GM23338 (cell line): ENCODE measurements at regions not wholly inside any gene's neighbourhood (a gene's known extent, or its start where the extent isn't known, plus 50 kb on each side); places are given as distances from the start of the nearest gene placed in this dataset.

ENCODE experiments used
- EZH2 ChIP-seq: fragments of 200-600 bp; sonication (generic); IDR thresholded peaks from one replicate; pipeline ENCODE4 v1.8.0; 2017; ENCODE audit warnings: antibody characterized with exemption, mild to moderate bottlenecking, low read depth; ENCODE audit not compliant: unreplicated experiment
- EZH2phosphoT487 ChIP-seq: fragments of 200-600 bp; sonication (generic); IDR thresholded peaks from one replicate; pipeline ENCODE4 v1.8.1; 2018; ENCODE audit warnings: antibody characterized with exemption; ENCODE audit not compliant: unreplicated experiment
- JUNB ChIP-seq: IDR thresholded peaks from one replicate; pipeline ENCODE4 v1.6.1; 2016; ENCODE audit warnings: antibody characterized with exemption; ENCODE audit not compliant: unreplicated experiment
- POLR2AphosphoS5 ChIP-seq: IDR thresholded peaks from 2 replicates; pipeline ENCODE4 v1.6.1; 2016; ENCODE audit warnings: antibody characterized with exemption, low read depth
- TF ChIP-seq, protein P1 (sequence below), 2 experiments: fragments of 200-600 bp in 1 of 2; sonication (generic) in 1 of 2; conservative IDR thresholded peaks; 2 replicates each; pipeline versions ENCODE4 v1.5.1 to v1.6.1; 2016 to 2017; ENCODE audit warnings: antibody characterized with exemption in 2 of 2, low read depth in 2 of 2, mild to moderate bottlenecking in 2 of 2, moderate library complexity in 1 of 2
- TF ChIP-seq, protein P2 (sequence below): IDR thresholded peaks from one replicate; pipeline ENCODE4 v1.6.1; 2018; ENCODE audit warnings: antibody characterized with exemption; ENCODE audit not compliant: unreplicated experiment
- TF ChIP-seq, protein P3 (sequence below): fragments of 250-450 bp; sonication (Bioruptor Pico); IDR thresholded peaks from 2 replicates; pipeline ENCODE4 v1.5.0; 2020; ENCODE audit warnings: mild to moderate bottlenecking, moderate library complexity

DNA sequence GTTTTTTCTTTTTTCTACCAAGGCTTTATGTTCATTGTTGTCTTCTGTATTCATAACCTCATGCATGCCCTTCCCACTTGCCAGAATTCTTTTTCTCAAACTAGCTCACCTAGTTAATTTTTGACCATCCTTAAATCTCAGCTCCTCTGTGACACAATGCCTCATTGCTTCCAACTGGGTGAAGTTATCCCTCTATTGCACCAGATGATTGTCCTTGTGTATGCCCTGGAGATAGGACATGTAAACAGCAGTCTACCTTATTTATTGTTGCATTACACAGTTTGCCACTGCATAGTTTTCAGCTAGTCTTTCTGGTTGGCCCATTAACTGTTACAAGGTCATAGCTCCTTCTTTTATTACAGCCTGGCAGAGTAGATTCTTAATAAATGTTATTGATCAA, 763.1 kb upstream of the COBL start:
- TF ChIP-seq, protein P1, sequence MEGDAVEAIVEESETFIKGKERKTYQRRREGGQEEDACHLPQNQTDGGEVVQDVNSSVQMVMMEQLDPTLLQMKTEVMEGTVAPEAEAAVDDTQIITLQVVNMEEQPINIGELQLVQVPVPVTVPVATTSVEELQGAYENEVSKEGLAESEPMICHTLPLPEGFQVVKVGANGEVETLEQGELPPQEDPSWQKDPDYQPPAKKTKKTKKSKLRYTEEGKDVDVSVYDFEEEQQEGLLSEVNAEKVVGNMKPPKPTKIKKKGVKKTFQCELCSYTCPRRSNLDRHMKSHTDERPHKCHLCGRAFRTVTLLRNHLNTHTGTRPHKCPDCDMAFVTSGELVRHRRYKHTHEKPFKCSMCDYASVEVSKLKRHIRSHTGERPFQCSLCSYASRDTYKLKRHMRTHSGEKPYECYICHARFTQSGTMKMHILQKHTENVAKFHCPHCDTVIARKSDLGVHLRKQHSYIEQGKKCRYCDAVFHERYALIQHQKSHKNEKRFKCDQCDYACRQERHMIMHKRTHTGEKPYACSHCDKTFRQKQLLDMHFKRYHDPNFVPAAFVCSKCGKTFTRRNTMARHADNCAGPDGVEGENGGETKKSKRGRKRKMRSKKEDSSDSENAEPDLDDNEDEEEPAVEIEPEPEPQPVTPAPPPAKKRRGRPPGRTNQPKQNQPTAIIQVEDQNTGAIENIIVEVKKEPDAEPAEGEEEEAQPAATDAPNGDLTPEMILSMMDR (conservative IDR thresholded peaks at IDR 0.05; ENCODE audit: low read depth in 2 of 2), result no peak
- TF ChIP-seq JUNB (no peak), EZH2 (no peak), POLR2AphosphoS5 (no peak), EZH2phosphoT487 (no peak)
- TF ChIP-seq, protein P2, sequence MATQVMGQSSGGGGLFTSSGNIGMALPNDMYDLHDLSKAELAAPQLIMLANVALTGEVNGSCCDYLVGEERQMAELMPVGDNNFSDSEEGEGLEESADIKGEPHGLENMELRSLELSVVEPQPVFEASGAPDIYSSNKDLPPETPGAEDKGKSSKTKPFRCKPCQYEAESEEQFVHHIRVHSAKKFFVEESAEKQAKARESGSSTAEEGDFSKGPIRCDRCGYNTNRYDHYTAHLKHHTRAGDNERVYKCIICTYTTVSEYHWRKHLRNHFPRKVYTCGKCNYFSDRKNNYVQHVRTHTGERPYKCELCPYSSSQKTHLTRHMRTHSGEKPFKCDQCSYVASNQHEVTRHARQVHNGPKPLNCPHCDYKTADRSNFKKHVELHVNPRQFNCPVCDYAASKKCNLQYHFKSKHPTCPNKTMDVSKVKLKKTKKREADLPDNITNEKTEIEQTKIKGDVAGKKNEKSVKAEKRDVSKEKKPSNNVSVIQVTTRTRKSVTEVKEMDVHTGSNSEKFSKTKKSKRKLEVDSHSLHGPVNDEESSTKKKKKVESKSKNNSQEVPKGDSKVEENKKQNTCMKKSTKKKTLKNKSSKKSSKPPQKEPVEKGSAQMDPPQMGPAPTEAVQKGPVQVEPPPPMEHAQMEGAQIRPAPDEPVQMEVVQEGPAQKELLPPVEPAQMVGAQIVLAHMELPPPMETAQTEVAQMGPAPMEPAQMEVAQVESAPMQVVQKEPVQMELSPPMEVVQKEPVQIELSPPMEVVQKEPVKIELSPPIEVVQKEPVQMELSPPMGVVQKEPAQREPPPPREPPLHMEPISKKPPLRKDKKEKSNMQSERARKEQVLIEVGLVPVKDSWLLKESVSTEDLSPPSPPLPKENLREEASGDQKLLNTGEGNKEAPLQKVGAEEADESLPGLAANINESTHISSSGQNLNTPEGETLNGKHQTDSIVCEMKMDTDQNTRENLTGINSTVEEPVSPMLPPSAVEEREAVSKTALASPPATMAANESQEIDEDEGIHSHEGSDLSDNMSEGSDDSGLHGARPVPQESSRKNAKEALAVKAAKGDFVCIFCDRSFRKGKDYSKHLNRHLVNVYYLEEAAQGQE, result no peak
- TF ChIP-seq, protein P3, sequence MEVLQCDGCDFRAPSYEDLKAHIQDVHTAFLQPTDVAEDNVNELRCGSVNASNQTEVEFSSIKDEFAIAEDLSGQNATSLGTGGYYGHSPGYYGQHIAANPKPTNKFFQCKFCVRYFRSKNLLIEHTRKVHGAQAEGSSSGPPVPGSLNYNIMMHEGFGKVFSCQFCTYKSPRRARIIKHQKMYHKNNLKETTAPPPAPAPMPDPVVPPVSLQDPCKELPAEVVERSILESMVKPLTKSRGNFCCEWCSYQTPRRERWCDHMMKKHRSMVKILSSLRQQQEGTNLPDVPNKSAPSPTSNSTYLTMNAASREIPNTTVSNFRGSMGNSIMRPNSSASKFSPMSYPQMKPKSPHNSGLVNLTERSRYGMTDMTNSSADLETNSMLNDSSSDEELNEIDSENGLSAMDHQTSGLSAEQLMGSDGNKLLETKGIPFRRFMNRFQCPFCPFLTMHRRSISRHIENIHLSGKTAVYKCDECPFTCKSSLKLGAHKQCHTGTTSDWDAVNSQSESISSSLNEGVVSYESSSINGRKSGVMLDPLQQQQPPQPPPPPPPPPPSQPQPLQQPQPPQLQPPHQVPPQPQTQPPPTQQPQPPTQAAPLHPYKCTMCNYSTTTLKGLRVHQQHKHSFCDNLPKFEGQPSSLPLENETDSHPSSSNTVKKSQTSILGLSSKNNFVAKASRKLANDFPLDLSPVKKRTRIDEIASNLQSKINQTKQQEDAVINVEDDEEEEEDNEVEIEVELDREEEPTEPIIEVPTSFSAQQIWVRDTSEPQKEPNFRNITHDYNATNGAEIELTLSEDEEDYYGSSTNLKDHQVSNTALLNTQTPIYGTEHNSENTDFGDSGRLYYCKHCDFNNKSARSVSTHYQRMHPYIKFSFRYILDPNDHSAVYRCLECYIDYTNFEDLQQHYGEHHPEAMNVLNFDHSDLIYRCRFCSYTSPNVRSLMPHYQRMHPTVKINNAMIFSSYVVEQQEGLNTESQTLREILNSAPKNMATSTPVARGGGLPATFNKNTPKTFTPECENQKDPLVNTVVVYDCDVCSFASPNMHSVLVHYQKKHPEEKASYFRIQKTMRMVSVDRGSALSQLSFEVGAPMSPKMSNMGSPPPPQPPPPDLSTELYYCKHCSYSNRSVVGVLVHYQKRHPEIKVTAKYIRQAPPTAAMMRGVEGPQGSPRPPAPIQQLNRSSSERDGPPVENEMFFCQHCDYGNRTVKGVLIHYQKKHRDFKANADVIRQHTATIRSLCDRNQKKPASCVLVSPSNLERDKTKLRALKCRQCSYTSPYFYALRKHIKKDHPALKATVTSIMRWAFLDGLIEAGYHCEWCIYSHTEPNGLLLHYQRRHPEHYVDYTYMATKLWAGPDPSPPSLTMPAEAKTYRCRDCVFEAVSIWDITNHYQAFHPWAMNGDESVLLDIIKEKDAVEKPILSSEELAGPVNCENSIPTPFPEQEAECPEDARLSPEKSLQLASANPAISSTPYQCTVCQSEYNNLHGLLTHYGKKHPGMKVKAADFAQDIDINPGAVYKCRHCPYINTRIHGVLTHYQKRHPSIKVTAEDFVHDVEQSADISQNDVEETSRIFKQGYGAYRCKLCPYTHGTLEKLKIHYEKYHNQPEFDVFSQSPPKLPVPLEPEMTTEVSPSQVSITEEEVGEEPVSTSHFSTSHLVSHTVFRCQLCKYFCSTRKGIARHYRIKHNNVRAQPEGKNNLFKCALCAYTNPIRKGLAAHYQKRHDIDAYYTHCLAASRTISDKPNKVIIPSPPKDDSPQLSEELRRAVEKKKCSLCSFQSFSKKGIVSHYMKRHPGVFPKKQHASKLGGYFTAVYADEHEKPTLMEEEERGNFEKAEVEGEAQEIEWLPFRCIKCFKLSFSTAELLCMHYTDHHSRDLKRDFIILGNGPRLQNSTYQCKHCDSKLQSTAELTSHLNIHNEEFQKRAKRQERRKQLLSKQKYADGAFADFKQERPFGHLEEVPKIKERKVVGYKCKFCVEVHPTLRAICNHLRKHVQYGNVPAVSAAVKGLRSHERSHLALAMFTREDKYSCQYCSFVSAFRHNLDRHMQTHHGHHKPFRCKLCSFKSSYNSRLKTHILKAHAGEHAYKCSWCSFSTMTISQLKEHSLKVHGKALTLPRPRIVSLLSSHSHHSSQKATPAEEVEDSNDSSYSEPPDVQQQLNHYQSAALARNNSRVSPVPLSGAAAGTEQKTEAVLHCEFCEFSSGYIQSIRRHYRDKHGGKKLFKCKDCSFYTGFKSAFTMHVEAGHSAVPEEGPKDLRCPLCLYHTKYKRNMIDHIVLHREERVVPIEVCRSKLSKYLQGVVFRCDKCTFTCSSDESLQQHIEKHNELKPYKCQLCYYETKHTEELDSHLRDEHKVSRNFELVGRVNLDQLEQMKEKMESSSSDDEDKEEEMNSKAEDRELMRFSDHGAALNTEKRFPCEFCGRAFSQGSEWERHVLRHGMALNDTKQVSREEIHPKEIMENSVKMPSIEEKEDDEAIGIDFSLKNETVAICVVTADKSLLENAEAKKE (CRISPR knock-in tag), result no peak
